ENCODE measurements at regions not wholly inside any gene's neighbourhood (a gene's known extent, or its start where the extent isn't known, plus 50 kb on each side); places are given as distances from the start of the nearest gene placed in this dataset.

DNA sequence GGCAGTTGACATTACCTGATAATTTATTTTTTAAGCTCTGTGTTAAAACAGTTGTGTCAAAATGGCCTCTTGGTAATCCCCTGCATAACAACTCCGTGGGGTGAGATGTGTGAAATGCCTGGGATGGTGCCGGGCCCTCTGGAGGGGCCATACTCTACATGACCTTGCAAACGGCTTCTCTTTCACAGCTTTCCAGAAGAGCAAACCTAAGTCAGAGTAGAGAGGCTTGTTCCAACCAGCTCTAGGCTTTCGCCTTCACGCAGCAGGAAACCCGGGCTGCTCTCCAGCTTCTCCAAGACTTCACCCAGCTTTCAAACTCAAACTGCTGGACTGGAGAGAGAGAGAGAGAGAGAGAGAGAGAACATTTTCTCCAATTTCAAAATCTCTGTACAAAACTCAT lies 120.1 kb downstream of the SNX18 start:
- CTCF ChIA-PET = no interaction called here
- no peak overlapping the region for H3K4me2 ChIP-seq

DNA sequence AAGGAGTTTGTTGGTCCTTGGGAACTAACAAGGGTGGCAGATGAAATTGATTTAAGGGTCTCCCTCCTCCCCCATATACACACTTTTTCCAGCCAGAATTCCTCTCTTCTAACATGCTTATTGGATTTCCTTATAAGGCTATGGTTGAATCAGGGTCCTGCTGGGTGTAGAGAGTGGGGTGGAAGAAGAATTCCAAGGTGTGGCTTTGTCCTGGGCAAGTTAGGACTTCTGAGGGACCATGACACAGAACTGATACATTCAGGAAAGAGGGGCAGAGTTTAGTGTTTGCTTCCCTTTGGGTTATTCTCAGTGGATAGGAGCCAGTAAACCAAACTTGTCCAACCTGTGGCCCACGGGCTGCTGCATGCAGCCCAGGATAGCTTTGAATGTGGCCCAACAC lies 116.5 kb downstream of the SNX18 start:
- Histone ChIP-seq H3K27ac (no peak overlapping the region), H3K9me2 (ENCODE audit: insufficient read depth) (no peaks in the 10 kb centered on the region), H3K9me3 (ENCODE audit: insufficient read depth, low read depth) (0 out of 2 replicates have a peak, but pooled peaks cover 5% of the 10 kb centered on the region), H3K79me2 (ENCODE audit: low read depth) (no peaks in the 10 kb centered on the region), H4K20me1 (ENCODE audit: insufficient read depth) (no peaks in the 10 kb centered on the region), H2AFZ (no peak overlapping the region), H3F3A (ENCODE audit: insufficient read depth, low read depth) (no peaks in the 10 kb centered on the region), H3K36me3 (ENCODE audit: low read depth) (no peaks in the 10 kb centered on the region), H3K27me3 (ENCODE audit: insufficient read depth, low read depth) (no peaks in the 10 kb centered on the region), H3K4me1 (replicated peaks; ENCODE audit: insufficient read depth) (no peaks in the 10 kb centered on the region), H3K4me2 (no peak overlapping the region), H3K4me3 (no peak overlapping the region)
- TF ChIP-seq EZH2 (IDR thresholded peaks at IDR 0.05; ENCODE audit: low read depth) = no peak
- TF ChIP-seq, protein P1, sequence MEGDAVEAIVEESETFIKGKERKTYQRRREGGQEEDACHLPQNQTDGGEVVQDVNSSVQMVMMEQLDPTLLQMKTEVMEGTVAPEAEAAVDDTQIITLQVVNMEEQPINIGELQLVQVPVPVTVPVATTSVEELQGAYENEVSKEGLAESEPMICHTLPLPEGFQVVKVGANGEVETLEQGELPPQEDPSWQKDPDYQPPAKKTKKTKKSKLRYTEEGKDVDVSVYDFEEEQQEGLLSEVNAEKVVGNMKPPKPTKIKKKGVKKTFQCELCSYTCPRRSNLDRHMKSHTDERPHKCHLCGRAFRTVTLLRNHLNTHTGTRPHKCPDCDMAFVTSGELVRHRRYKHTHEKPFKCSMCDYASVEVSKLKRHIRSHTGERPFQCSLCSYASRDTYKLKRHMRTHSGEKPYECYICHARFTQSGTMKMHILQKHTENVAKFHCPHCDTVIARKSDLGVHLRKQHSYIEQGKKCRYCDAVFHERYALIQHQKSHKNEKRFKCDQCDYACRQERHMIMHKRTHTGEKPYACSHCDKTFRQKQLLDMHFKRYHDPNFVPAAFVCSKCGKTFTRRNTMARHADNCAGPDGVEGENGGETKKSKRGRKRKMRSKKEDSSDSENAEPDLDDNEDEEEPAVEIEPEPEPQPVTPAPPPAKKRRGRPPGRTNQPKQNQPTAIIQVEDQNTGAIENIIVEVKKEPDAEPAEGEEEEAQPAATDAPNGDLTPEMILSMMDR (conservative IDR thresholded peaks at IDR 0.05) = no peak
- BruUV-seq (replicated peaks) = no TSS peak
- POLR2A ChIA-PET (ENCODE audit: unreplicated experiment) = no interaction called here
- no peak for DNase-seq
- CTCF ChIA-PET = no interaction called here
- intact Hi-C loops (cut with micrococcal nuclease; ENCODE audit: unreplicated experiment) = no loop called here

More for the DNA sequence above, 120.1 kb downstream of the SNX18 start:
- no peak for TF ChIP-seq EZH2 (IDR thresholded peaks at IDR 0.05; ENCODE audit: low read depth)
- TF ChIP-seq, protein P1 (conservative IDR thresholded peaks at IDR 0.05) = no peak
- Histone ChIP-seq H3K27ac (no peak overlapping the region), H3K9me2 (ENCODE audit: insufficient read depth) (no peaks in the 10 kb centered on the region), H3K9me3 (ENCODE audit: insufficient read depth, low read depth) (no peaks in the 10 kb centered on the region), H3K4me1 (replicated peaks; ENCODE audit: insufficient read depth) (no peaks in the 10 kb centered on the region), H4K20me1 (ENCODE audit: insufficient read depth) (no peaks in the 10 kb centered on the region), H3K4me3 (no peak overlapping the region), H3K36me3 (ENCODE audit: low read depth) (no peaks in the 10 kb centered on the region), H3K79me2 (ENCODE audit: low read depth) (no peaks in the 10 kb centered on the region), H2AFZ (no peak overlapping the region), H3K27me3 (ENCODE audit: insufficient read depth, low read depth) (no peaks in the 10 kb centered on the region), H3F3A (ENCODE audit: insufficient read depth, low read depth) (no peaks in the 10 kb centered on the region)
- no TSS peak for BruUV-seq (replicated peaks)
- intact Hi-C loops (cut with micrococcal nuclease; ENCODE audit: unreplicated experiment) = no loop called here
- POLR2A ChIA-PET (ENCODE audit: unreplicated experiment) = no interaction called here
- no peak for DNase-seq

- Histone ChIP-seq H3F3A (ENCODE audit: insufficient read depth, low read depth) (no peaks in the 10 kb centered on the region), H3K27ac (no peak overlapping the region), H4K20me1 (ENCODE audit: insufficient read depth) (no peaks in the 10 kb centered on the region), H3K36me3 (ENCODE audit: low read depth) (no peaks in the 10 kb centered on the region), H3K9me2 (ENCODE audit: insufficient read depth) (no peaks in the 10 kb centered on the region), H3K4me3 (no peak overlapping the region), H3K27me3 (ENCODE audit: insufficient read depth, low read depth) (no peaks in the 10 kb centered on the region), H2AFZ (no peak overlapping the region), H3K4me1 (replicated peaks; ENCODE audit: insufficient read depth) (no peaks in the 10 kb centered on the region), H3K79me2 (ENCODE audit: low read depth) (no peaks in the 10 kb centered on the region), H3K4me2 (no peak overlapping the region), H3K9me3 (ENCODE audit: insufficient read depth, low read depth) (0 out of 2 replicates have a peak, but pooled peaks cover 5% of the 10 kb centered on the region)
- TF ChIP-seq, protein P1 (conservative IDR thresholded peaks at IDR 0.05) = no peak
- TF ChIP-seq EZH2 (IDR thresholded peaks at IDR 0.05; ENCODE audit: low read depth) = no peak
- BruUV-seq (replicated peaks) = no TSS peak
- DNase-seq = no peak
- ChIA-PET POLR2A (ENCODE audit: unreplicated experiment) (no interaction called here), CTCF (no interaction called here)
- intact Hi-C loops (cut with micrococcal nuclease; ENCODE audit: unreplicated experiment) = no loop called here
Measured at GRCh38 chr5:54632131-54632701, 114.7 kb downstream of the SNX18 start.

Data from PC-9 (cell line).